HL-60/S4 treated with phorbol 12-myristate 13-acetate at 8.2 ng/mL for 4 days and 3 days (cell line): ENCODE measurements at regions not wholly inside any gene's neighbourhood (a gene's known extent, or its start where the extent isn't known, plus 50 kb on each side); places are given as distances from the start of the nearest gene placed in this dataset.
"Not testable (repeated sequence)": the region's sequence is repeated elsewhere in the genome, so short reads cannot be mapped to it uniquely, and the experiment has no call there.

ENCODE experiments used
- in situ Hi-C: fragments of 300-500 bp; cut with MboI; formaldehyde crosslinking; loops from 2 replicates; pipeline ENCODE4 v1.15.0; 2022; ENCODE audit warnings: low sequenced_read_pairs

- in situ Hi-C loops, result loop anchor here (25.0 kb wide), 1 partner anchor 462 kb away; the partner anchor contains the start of gene CACNA1E
Measured at GRCh38 chr1:181949500-181949899, 112.0 kb downstream of the ZNF648 start.

- in situ Hi-C loops, result loop anchor here (25.0 kb wide), 1 partner anchor 461 kb away; the partner anchor contains the start of gene CACNA1E
Measured at GRCh38 chr1:181948372-181948771, 113.1 kb downstream of the ZNF648 start.

GRCh38 chr1:181947441-181947840 is 114.1 kb downstream of the ZNF648 start:
- in situ Hi-C loops, result loop anchor here (25.0 kb wide), 1 partner anchor 460 kb away; the partner anchor contains the start of gene CACNA1E

GRCh38 chr1:181936768-181937581 is 124.5 kb downstream of the ZNF648 start:
- in situ Hi-C loops, result loop anchor here (25.0 kb wide), 1 partner anchor 450 kb away; the partner anchor contains the start of gene CACNA1E

GRCh38 chr1:181936269-181936668 is 125.2 kb downstream of the ZNF648 start:
- in situ Hi-C loops, result loop anchor here (25.0 kb wide), 1 partner anchor 449 kb away; the partner anchor contains the start of gene CACNA1E

GRCh38 chr1:181931873-181932272 is 129.6 kb downstream of the ZNF648 start:
- in situ Hi-C loops, result loop anchor here (25.0 kb wide), 1 partner anchor 445 kb away; the partner anchor contains the start of gene CACNA1E

- in situ Hi-C loops, result loop anchor here (25.0 kb wide), 1 partner anchor 443 kb away; the partner anchor contains the start of gene CACNA1E
Measured at GRCh38 chr1:181930187-181930586, 131.3 kb downstream of the ZNF648 start.

GRCh38 chr1:181926697-181927096 is 134.8 kb downstream of the ZNF648 start:
- in situ Hi-C loops, result loop anchor here (25.0 kb wide), 1 partner anchor 439 kb away; the partner anchor contains the start of gene CACNA1E

- in situ Hi-C loops, result not testable (repeated sequence)
Measured at GRCh38 chr1:181924034-181924433, 137.5 kb downstream of the ZNF648 start.

- in situ Hi-C loops, result no loop called here
Measured at GRCh38 chr1:181919542-181919941, 142.0 kb downstream of the ZNF648 start.

GRCh38 chr1:181918880-181919525 is 142.5 kb downstream of the ZNF648 start:
- in situ Hi-C loops, result no loop called here

GRCh38 chr1:181911715-181912114 is 149.8 kb downstream of the ZNF648 start:
- in situ Hi-C loops, result no loop called here

- in situ Hi-C loops, result no loop called here
Measured at GRCh38 chr1:181910905-181911304, 150.6 kb downstream of the ZNF648 start.

GRCh38 chr1:181909010-181909409 is 152.5 kb downstream of the ZNF648 start:
- in situ Hi-C loops, result no loop called here

- in situ Hi-C loops, result no loop called here
Measured at GRCh38 chr1:181906631-181907030, 154.9 kb downstream of the ZNF648 start.

GRCh38 chr1:181905944-181906597 is 155.4 kb downstream of the ZNF648 start:
- in situ Hi-C loops, result no loop called here

GRCh38 chr1:181898773-181899172 is 162.7 kb downstream of the ZNF648 start:
- in situ Hi-C loops, result no loop called here

- in situ Hi-C loops, result no loop called here
Measured at GRCh38 chr1:181896824-181897223, 164.7 kb downstream of the ZNF648 start.

- in situ Hi-C loops, result no loop called here
Measured at GRCh38 chr1:181894439-181894859, 167.1 kb downstream of the ZNF648 start.

GRCh38 chr1:181893937-181894336 is 167.6 kb downstream of the ZNF648 start:
- in situ Hi-C loops, result no loop called here

GRCh38 chr1:181893150-181893549 is 168.4 kb downstream of the ZNF648 start:
- in situ Hi-C loops, result not testable (repeated sequence)
